Cardiac muscle cell (in vitro differentiated cells and primary cell): ENCODE measurements at regions not wholly inside any gene's neighbourhood (a gene's known extent, or its start where the extent isn't known, plus 50 kb on each side); places are given as distances from the start of the nearest gene placed in this dataset.
"Not testable (repeated sequence)": the region's sequence is repeated elsewhere in the genome, so short reads cannot be mapped to it uniquely, and the experiment has no call there.

Source experiments
- DNase-seq, 2 donors: peaks; one replicate each; pipeline versions ENCODE4 v3.0.0 to v3.0.0-alpha.2; 2010 to 2017; ENCODE audit warnings: low read depth in 1 of 2, low spot score in 1 of 2
- H3K27ac ChIP-seq: fragments of 200-600 bp; sonication (generic); 2 replicates; pipeline ENCODE4 v1.5.1; 2016
- H3K27me3 ChIP-seq: fragments of 200-600 bp; sonication (generic); 2 replicates; pipeline ENCODE4 v1.6.0; 2016; ENCODE audit warnings: control low read depth
- H3K36me3 ChIP-seq: fragments of 200-600 bp; sonication (generic); 2 replicates; pipeline ENCODE4 v1.5.1; 2016; ENCODE audit warnings: control low read depth
- H3K4me1 ChIP-seq: fragments of 200-600 bp; sonication (generic); 2 replicates; pipeline ENCODE4 v1.8.1; 2017; ENCODE audit warnings: low read depth, mild to moderate bottlenecking, mixed run types
- H3K4me3 ChIP-seq: fragments of 200-600 bp; sonication (generic); 2 replicates; pipeline ENCODE4 v1.5.1; 2016; ENCODE audit warnings: mild to moderate bottlenecking
- H3K9me3 ChIP-seq: fragments of 200-600 bp; sonication (generic); 2 replicates; pipeline ENCODE4 v1.5.1; 2017; ENCODE audit warnings: low read depth, mild to moderate bottlenecking, control low read depth
- CTCF ChIP-seq: IDR thresholded peaks from 2 replicates; pipeline ENCODE4 v1.5.1; 2012; ENCODE audit warnings: low read depth, mild to moderate bottlenecking, low read length

- no peaks in the 10 kb centered on the region for H3K4me1 ChIP-seq
- H3K27me3 ChIP-seq: no peaks in the 10 kb centered on the region
- no peak overlapping the region for H3K27ac ChIP-seq
- no peak for DNase-seq
- H3K9me3 ChIP-seq: no peaks in the 10 kb centered on the region
- no peak overlapping the region for H3K4me3 ChIP-seq
- no peak for TF ChIP-seq CTCF
- H3K36me3 ChIP-seq: no peaks in the 10 kb centered on the region
Observed at GRCh38 chr2:207371877-207372276, 157.9 kb upstream of the CREB1 start.

DNA sequence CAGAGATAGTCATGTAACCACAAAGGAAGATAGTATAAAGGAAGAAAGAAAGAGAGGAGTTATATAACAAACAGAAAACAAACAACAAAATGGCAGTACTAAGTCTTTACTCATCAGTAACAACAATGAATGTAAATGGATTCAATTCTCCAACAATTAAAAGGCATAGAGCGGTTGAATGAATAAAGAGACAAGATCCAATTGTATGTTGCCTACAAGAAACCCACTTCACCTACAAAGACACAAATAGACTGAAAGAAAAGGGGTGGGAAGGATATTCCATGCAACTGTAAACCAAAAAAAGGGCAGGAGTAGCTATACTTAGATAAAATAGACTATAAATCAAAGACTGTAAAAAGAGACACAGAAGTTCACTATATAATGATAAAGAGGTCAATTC is 157.3 kb upstream of the CREB1 start:
- Histone ChIP-seq H3K4me1 (no peaks in the 10 kb centered on the region), H3K36me3 (no peaks in the 10 kb centered on the region), H3K9me3 (no peaks in the 10 kb centered on the region), H3K27ac (no peak overlapping the region), H3K27me3 (no peaks in the 10 kb centered on the region), H3K4me3 (no peak overlapping the region)
- TF ChIP-seq CTCF: no peak
- no peak for DNase-seq

DNA sequence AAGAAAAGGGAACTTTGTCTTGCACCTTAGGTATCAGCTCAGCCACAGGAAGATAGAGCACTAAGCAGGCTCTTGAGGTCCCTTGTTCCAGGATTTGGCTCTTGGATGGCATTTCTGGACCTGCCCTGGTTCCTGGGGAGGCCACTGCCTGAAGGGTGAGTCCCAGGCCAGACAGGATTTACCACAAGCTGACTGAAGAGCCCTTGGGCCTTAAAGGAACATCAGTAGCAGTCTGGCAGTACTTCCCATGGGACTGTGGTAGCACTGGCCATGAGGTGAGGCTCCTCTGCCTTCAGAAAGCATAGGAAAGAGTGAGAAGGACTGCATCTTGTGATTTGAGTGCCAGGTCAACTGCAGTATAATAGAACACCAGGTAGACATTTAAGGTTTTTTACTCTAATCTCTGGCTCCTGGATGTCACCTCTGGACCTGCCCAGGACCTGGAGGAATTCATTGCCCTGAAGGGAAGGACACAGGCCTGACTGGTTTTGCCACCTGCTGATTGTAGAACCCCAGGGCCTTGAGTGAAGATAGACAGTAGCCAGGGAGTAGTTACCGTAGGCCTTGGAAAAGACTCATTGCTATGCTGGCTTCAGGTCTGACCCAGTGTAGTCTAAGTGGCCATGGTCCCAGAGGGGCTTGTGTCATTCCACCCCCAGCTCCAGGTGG is 154.4 kb upstream of the CREB1 start:
- no peak for TF ChIP-seq CTCF
- H3K9me3 ChIP-seq: no peaks in the 10 kb centered on the region

GRCh38 chr2:207378620-207379019 is 151.1 kb upstream of the CREB1 start:
- H3K36me3 ChIP-seq, H3K27ac ChIP-seq, H3K4me3 ChIP-seq, H3K9me3 ChIP-seq, DNase-seq, H3K27me3 ChIP-seq, H3K4me1 ChIP-seq: not testable (repeated sequence)

More for the DNA sequence above, 154.4 kb upstream of the CREB1 start:
- H3K4me3 ChIP-seq: no peak overlapping the region
- H3K27me3 ChIP-seq: no peaks in the 10 kb centered on the region
- no peaks in the 10 kb centered on the region for H3K36me3 ChIP-seq
- no peaks in the 10 kb centered on the region for H3K4me1 ChIP-seq
- H3K27ac ChIP-seq: no peak overlapping the region
- no peak for DNase-seq

DNA sequence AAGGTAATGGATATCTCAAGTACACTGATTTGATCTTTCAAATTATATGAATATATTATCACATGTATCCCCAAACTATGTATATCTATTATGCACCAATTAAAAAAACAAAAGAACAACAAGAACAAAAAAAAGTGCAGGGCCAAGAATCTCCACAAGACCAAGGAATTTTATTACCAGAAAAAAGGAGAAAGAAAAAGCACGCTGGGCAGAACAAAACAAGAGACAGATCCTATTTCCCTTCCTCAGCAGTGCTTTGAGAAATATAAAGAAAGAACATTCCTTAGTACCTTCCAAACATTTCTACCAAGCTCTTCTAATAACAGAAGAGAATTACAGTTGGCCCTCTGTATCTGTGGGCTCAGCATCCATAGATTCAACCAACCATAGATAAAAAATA is 144.7 kb upstream of the CREB1 start:
- no peak for DNase-seq
- no peaks in the 10 kb centered on the region for H3K27me3 ChIP-seq
- TF ChIP-seq CTCF: no peak
- H3K4me3 ChIP-seq: no peak overlapping the region
- no peaks in the 10 kb centered on the region for H3K9me3 ChIP-seq
- no peaks in the 10 kb centered on the region for H3K36me3 ChIP-seq
- no peaks in the 10 kb centered on the region for H3K4me1 ChIP-seq
- H3K27ac ChIP-seq: no peak overlapping the region

DNA sequence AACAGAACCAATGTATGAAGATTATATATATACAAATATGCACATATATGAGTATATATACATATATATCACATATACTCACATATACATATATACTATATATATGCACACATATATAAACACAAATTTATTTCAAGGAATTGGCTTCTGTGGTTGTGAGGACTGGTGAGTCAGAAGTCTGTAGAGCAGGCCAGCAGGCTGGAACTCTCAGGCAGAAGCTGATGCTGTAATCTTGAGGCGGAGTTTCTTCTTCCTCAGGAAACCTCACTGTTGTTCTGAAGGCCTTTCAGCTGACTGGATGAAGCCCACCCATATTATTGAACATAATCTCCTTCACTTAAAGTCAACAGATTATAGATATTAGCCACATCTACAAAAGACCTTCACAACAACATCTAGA is 143.9 kb upstream of the CREB1 start:
- no peaks in the 10 kb centered on the region for H3K9me3 ChIP-seq
- H3K36me3 ChIP-seq: no peaks in the 10 kb centered on the region
- DNase-seq: peak in 1 of 2 donors; percentile 72
- H3K4me1 ChIP-seq: no peaks in the 10 kb centered on the region
- no peak overlapping the region for H3K4me3 ChIP-seq
- no peak overlapping the region for H3K27ac ChIP-seq
- TF ChIP-seq CTCF: no peak
- H3K27me3 ChIP-seq: no peaks in the 10 kb centered on the region
